Fibroblast of skin of scalp (primary cell): ENCODE measurements at regions not wholly inside any gene's neighbourhood (a gene's known extent, or its start where the extent isn't known, plus 50 kb on each side); places are given as distances from the start of the nearest gene placed in this dataset.

Experiments
- DNase-seq: peaks from one replicate; pipeline ENCODE4 v3.0.0-alpha.2; 2013

DNA sequence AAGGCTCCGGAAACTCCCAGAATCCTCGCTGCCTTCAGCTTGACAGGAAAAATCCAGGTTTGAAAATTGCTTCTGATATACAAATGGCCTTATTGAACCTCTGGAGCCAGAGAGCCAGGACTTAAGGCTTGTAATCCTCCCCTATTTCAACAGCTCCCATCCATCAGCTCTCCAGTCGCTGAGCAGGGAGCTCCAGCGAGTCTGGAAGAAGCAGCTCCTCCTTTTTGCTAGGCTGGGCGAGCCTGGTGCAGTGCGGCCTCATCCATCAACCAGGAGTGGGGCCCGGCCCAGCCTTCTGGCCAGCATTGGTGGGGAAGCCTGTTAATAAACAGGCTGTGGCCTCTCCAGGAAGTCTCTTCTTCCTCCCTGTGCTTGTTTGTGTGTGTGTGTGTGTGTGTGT lies 424.4 kb downstream of the TCERG1L start:
- no peak for DNase-seq

- no peak for DNase-seq
Observed at GRCh38 chr10:130888493-130888892, 423.0 kb downstream of the TCERG1L start.

GRCh38 chr10:130889240-130889639 lies 422.3 kb downstream of the TCERG1L start:
- no peak for DNase-seq

DNA sequence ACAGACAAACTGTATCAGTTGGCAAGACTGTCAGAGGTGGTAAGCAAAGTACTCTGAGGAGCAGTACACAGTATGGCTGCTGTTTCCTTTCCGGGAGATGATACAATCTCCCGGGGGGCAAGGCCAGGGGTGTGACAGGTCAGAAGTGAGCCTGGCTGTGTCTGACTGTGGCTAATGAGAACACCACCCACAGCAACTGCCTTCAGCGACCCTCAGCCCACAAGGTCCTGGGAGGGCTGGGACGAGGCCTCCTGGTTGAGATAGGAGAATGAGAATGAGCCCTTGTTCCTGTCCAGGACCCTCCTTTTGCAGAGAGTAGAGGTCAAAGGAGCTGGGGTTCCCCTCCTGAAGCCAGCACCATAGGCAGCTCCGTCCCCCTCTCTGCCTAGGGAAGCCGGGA lies 421.7 kb downstream of the TCERG1L start:
- no peak for DNase-seq

- no peak for DNase-seq
Observed at GRCh38 chr10:130891066-130891465, 420.5 kb downstream of the TCERG1L start.

DNA sequence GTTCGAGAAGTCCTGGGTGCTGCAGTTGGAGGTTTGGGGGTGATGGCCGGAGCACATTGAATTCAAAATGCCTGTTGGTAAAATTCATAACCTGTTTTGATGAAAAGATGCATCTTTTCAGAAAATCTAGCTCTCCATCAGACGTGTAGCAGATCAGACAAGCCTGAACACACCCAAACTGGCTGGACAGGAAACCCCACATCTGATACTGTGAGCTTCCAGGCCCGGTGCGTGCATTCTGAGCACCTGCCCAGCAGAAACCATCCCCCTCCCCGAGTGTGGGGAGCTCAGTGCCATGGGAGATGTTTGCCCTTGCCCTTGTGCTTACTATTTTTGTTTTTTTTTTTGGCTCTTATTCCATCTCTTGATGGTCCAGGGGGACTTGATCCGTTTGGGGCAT lies 417.1 kb downstream of the TCERG1L start:
- no peak for DNase-seq

GRCh38 chr10:130895161-130895560 lies 416.4 kb downstream of the TCERG1L start:
- no peak for DNase-seq

- no peak for DNase-seq
Observed at GRCh38 chr10:130897815-130898214, 413.7 kb downstream of the TCERG1L start.

GRCh38 chr10:130898381-130898780 lies 413.1 kb downstream of the TCERG1L start:
- no peak for DNase-seq

GRCh38 chr10:130899856-130900255 lies 411.7 kb downstream of the TCERG1L start:
- DNase-seq: no peak

DNA sequence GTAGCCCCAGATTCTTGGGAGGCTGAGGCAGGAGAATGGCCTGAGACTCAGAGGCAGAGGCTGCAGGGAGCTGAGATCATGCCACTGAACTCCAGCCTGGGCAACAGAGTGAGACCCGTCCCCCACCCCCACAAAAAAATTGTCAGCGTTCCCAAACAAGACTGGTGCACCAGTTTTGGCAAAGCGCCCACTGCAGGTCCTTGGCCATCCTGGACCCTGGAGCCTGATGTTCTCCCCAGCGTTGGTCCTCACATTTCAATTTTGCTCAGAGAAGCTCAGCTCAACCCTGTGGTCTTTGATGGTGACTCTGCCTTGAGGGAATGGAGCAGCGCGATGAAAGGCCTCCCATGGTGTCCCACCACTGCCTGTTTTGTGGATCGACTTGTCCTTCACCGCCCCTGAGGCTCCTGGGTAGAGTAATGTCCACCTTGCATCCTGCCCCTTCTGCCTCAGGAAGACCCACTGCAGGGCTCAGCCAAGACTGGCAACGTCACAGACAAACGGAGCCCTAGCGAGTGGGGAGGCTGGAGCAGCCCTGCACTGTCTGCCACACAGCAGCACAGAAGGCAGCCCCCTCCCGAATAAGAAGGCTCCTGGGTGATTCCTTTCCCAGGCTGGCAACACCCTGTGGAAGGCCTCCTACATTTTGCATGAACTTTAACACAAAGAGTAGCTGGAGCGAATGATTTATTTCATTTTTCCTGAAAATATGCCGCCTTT lies 410.9 kb downstream of the TCERG1L start:
- DNase-seq: no peak

GRCh38 chr10:130901311-130902165 lies 410.0 kb downstream of the TCERG1L start:
- DNase-seq: no peak

DNA sequence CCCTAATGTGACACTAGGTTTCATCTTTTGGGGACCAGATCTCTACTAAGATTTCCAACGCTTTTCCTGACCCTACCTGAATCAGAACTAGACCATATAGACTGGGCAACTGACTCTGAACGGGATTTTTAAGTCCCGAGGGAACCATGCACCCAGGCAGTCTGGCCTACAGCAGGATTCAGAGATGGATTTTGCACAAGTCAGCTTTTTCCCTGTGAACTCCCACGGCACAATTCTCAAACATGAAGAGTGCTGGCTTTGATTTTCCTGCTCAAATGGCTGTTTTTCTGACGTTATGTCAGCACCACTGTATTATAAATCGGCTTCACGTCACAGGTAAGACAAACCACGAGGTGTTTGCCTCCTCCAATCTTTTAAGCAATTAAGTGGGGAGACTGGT lies 409.1 kb downstream of the TCERG1L start:
- DNase-seq: no peak

- no peak for DNase-seq
Observed at GRCh38 chr10:130902929-130903328, 408.6 kb downstream of the TCERG1L start.

DNA sequence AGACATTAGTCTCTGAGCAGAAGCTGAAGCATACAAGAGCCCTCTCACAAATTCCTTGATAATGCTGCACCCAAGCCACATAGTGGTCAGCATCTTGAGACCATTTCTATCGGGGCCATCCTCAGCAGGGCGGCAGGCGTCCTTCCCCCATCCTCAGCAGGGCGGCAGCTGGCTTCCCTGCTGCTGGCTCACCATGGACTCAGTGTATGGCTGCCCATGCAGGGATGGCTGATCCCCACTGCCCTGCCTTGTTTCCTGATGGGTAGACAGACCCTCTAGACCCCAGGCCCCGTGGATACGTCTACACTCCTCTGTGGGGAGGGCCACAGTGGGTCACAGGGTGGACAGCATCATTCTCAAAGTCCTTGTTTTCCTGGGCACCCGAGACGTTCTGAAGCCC lies 406.8 kb downstream of the TCERG1L start:
- DNase-seq: no peak

DNA sequence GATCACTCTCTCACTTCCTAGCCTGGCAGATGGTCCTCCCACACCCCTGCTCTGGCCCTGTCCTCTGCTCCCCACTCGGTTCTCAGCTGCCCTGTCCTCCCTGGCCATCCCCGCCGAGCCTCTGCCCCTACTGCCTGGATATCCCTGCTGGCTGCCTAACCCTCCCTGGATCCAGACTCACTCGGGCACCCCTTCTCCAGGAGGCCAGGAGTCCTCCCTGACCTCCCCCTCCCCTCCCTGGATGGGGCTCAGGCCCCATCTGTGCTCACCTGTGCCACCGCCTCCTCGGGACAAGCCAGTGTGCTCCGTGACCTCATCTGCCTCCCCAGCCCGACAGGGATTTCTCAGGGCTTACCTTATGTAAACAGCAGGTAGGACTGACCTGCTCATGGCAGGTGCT lies 406.1 kb downstream of the TCERG1L start:
- DNase-seq: no peak

DNA sequence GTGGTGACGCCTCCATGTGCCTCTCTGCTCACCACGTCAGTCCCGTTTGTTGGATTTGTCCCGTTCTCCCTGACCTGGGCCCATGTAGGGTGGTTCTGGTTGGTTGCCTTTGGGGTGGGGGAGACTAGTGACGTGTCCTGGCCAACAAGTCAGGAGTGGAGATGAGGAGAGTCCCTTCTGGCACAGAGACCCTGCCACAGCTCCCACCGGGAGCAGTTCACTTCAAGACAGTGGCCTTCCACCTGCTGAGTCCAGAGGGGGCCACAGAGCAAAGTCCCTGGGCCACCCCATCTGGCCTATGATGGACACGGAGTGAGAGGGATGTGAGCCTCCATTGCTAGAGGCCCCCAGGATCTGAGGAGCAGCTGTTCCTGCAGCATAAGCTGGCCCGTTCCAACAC lies 405.6 kb downstream of the TCERG1L start:
- no peak for DNase-seq

DNA sequence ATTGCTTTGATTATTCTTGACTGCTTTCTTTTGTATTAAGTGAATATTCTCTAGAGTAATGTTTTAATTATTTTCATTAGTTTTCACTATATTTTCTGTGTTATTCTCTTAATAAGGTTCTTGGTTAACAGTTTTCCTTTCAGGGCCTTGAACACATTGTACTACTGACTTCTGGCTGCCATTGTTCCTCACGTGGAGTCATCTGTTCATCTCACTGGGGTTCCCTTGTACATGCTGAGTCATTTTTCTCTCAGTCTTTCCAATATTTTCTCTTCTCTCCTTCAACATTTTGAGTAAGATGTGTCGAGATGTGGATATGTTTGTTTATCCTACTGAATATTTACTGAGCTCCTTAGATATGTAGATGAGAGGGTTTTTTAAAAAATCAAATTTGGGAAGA lies 400.7 kb downstream of the TCERG1L start:
- no peak for DNase-seq

GRCh38 chr10:130913844-130914243 lies 397.7 kb downstream of the TCERG1L start:
- no peak for DNase-seq

DNA sequence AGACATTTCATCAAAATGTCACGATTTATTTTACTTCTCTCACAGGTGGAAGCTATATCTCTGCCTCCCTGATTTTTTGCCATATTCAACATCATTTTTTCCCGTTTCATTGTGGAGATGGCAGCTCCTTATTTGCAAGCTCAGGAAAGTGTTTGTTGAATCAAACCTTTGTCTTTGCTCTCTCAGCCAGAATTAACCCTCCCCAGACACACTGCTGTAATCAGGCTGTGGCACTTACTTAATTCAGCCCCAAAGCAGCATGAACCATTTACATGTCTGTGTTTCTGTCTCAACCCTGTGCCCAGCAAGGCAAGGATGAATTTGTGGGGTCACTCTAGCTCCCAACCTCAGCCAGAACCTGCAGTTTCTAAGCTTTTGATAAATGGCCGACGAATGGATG lies 397.2 kb downstream of the TCERG1L start:
- no peak for DNase-seq

DNA sequence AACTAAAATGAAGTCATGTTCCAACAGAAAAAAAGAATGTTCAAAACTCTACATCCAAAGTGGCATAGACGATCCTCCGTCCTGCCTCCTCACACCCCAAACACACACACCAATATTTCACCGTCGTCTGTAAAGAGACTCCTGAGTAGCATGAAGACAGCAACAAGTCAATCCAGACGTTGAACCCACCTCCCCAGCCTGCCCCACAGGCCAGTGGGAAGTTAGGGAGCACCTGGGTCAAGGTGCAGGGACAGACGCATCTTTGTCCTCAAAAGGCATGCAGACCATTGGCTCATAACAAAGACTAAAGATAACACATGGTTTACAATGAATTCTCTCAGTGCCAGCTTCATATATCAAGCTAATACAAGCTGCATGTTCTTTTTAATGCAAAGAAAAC lies 396.5 kb downstream of the TCERG1L start:
- DNase-seq: no peak

DNA sequence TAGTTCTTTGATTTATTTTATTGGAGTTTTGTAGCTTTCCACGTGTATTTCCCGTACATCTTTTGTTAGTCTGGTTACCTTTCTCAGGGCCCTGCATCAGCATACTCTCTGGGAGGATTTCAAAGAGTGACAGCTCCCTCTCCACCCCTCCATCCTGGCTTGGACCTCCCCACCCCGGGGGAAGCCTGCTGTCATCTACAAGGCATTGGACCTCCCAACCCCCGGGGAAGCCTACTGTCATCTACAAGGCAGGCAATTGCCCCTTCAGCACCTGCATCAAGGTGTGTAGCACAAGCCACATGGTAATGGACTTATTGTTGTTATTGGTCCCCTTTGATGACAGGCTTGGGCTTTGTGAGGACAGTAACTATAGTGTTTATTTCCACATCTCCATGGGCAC lies 390.1 kb downstream of the TCERG1L start:
- DNase-seq: no peak

DNA sequence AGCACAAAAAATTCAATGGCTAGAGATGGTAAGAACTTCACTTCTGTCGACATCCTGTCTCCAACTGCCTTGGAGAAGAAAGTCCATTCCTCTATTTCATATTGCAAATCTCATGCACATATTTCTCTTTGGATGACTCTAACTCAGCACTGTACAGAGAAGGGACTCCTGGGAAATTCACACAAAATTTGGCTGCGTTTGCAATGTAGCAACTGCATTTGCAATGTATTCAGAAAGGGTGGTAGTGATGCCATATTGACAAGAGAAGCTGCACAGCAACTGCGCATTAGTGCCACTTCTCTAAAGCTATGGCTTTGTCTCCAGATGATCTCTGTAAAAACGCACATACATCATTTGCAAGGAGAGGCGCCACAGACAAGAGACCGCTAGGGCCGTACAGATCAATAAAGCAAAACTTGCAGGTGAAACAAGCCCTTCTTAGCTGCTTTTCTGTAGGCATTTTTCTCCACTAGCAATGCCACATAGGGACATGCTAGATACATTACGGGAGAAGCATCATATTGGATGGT lies 389.5 kb downstream of the TCERG1L start:
- DNase-seq: no peak

- no peak for DNase-seq
Observed at GRCh38 chr10:130923596-130923995, 387.9 kb downstream of the TCERG1L start.
